ENCODE measurements at regions not wholly inside any gene's neighbourhood (a gene's known extent, or its start where the extent isn't known, plus 50 kb on each side); places are given as distances from the start of the nearest gene placed in this dataset.

DNA sequence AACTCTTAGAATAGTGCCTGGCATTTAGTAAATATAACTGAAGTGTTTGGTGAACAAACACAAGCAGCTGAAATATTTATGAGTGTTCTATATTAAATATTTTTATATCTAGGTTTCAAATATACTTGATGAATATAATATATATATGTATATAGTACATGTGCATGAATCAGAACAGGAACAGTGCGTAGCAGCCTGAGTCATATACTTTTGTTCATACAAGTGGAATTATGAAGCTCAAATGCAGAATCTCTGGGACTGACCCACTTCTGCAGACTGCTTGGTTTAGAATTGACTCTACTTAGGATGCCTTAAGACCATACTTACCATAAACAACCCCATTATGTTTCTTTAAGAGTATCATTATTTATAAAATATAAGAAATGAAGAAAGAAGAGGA lies 997.8 kb upstream of the RAG2 start:
- TF ChIP-seq, protein P1, sequence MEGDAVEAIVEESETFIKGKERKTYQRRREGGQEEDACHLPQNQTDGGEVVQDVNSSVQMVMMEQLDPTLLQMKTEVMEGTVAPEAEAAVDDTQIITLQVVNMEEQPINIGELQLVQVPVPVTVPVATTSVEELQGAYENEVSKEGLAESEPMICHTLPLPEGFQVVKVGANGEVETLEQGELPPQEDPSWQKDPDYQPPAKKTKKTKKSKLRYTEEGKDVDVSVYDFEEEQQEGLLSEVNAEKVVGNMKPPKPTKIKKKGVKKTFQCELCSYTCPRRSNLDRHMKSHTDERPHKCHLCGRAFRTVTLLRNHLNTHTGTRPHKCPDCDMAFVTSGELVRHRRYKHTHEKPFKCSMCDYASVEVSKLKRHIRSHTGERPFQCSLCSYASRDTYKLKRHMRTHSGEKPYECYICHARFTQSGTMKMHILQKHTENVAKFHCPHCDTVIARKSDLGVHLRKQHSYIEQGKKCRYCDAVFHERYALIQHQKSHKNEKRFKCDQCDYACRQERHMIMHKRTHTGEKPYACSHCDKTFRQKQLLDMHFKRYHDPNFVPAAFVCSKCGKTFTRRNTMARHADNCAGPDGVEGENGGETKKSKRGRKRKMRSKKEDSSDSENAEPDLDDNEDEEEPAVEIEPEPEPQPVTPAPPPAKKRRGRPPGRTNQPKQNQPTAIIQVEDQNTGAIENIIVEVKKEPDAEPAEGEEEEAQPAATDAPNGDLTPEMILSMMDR (IDR thresholded peaks at IDR 0.05; ENCODE audit: insufficient read depth, low read length), result no peak
- TF ChIP-seq POLR2AphosphoS5 (IDR thresholded peaks at IDR 0.05; ENCODE audit: low read depth), result no peak

Measured in HL-60 (cell line).